Coronary artery (tissue), 2 donors: ENCODE measurements at regions not wholly inside any gene's neighbourhood (a gene's known extent, or its start where the extent isn't known, plus 50 kb on each side); places are given as distances from the start of the nearest gene placed in this dataset.
A peak's percentile ranks its signal among the peaks of the same experiment; 100 is the strongest.

Experiments used
- DNase-seq: peaks from one replicate; pipeline ENCODE4 v3.0.0-alpha.2; 2017; ENCODE audit warnings: low spot score
- H3K27ac ChIP-seq, 2 donors: fragments of 200-600 bp; sonication (generic); one replicate each; pipeline ENCODE4 v1.5.1; 2016 to 2019
- H3K4me3 ChIP-seq: fragments of 200-600 bp; sonication (generic); 2 replicates; pipeline ENCODE4 v1.5.1; 2016; ENCODE audit warnings: mild to moderate bottlenecking, moderate library complexity
- TF ChIP-seq, protein P1 (sequence below): fragments of 200-600 bp; sonication (generic); IDR thresholded peaks from one replicate; pipeline ENCODE4 v1.5.1; 2019; ENCODE audit warnings: antibody characterized with exemption

DNA sequence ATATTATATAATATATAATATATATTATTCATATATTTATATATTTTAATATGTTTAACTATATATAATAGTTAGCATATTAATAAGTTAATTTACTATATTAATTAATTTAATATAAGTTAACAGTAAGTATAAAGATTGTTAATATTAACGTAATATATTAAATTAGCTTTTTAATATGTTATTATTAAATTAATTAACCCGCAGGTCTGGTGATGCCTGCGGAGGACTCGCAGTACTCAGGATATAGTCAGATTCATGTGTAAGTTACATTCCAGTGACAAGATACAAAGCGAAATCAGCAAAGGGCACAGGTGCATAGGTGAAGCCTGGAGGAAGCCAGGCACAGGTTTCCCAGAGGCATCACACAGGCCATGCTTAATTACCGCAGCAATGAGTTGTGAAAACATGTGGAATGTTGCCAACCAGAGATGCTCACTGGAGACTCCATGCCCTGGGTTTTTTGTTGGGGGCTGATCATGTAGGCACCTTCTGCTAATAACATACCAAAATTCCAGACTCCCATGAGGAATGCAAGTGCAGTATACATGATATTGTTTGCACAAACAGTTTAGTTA lies 130.4 kb upstream of the MPHOSPH6 start:
- Histone ChIP-seq H3K4me3 (no peak overlapping the region), H3K27ac (no peak overlapping the region)
- DNase-seq = no peak
- TF ChIP-seq, protein P1, sequence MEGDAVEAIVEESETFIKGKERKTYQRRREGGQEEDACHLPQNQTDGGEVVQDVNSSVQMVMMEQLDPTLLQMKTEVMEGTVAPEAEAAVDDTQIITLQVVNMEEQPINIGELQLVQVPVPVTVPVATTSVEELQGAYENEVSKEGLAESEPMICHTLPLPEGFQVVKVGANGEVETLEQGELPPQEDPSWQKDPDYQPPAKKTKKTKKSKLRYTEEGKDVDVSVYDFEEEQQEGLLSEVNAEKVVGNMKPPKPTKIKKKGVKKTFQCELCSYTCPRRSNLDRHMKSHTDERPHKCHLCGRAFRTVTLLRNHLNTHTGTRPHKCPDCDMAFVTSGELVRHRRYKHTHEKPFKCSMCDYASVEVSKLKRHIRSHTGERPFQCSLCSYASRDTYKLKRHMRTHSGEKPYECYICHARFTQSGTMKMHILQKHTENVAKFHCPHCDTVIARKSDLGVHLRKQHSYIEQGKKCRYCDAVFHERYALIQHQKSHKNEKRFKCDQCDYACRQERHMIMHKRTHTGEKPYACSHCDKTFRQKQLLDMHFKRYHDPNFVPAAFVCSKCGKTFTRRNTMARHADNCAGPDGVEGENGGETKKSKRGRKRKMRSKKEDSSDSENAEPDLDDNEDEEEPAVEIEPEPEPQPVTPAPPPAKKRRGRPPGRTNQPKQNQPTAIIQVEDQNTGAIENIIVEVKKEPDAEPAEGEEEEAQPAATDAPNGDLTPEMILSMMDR = no peak

DNA sequence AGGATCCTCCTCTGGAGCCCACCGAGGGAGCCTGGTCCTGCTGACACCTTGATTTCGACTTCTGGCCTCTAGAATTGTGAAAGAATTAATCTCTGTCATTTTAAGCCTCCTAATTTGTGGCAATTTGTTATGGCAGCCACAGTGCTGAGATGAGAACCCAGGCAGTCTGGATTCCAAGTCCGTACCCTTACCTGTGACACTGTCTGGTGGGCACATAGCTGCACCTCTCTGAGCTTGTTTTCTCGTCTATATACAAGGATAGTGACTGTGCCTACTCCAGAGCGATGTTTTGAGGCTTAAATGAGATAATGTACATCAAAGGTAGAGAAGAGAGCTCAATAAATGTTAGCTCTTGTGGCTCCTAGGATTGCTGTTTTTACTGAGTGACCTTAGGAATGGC lies 128.4 kb upstream of the MPHOSPH6 start:
- no peak overlapping the region for H3K4me3 ChIP-seq
- TF ChIP-seq, protein P1 = no peak
- DNase-seq = no peak
- H3K27ac ChIP-seq = no peak overlapping the region

DNA sequence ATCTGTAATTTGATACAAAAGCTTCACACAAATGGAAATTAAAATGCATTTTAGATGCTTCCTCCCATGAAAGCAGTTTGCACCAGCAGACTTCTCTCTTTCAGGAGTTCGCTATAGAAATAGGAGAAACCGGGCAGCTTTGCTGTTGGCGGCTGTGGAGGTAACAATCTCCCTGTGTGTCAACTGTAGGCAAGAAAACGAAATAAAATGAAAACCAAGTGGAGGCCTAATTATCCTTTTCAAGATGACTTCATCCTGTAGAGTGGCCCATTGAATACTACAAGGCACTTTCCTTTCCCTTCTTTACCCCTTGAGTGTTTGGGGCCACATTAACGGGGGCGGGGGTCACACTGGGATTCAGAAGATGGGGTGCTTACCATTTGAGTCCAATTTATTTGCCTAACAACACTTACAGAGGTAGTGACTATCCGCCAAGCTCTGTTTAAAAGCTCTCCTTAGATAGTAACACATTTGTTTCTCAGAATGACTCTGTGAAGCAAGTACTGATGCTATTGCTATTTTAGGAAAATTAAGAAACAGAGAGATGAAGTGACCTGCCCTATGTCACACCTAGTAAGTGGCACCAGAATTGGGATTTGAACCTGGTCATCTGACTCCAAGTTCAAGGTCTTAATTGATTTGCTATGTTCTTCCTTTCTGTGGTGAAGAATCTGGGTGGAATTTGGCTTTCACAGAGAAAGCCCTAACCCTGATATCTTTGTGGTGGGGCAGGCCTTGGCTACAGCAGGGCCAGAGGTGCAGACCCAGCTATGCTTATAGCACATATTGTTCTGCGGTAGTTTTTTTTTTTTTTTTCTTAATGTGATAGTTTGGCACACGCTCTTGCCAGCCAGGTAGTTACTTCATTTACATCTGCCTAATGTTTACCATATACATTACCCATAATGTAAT lies 125.5 kb upstream of the MPHOSPH6 start:
- no peak overlapping the region for H3K4me3 ChIP-seq
- TF ChIP-seq, protein P1 = no peak
- no peak overlapping the region for H3K27ac ChIP-seq
- no peak for DNase-seq

DNA sequence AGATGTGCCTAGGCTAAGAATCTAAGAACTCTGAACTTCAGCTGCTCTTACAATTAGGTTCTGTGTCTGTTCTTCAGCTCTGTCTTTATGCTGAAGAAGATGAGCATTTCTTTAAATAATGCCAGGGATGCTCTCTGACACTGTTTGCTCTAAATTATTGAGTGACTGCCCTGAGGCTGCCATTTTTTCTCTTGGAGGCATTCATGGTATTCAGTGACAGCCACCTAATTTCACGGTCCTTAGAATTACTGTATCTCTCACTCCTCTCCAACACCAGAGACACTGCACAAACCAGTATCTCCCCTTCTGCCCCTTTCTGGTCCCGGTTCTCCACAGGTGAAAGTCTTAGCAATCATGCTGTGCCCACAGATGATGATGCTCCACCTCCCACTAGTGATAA lies 123.6 kb upstream of the MPHOSPH6 start:
- DNase-seq = no peak
- TF ChIP-seq, protein P1 = no peak
- Histone ChIP-seq H3K27ac (no peak overlapping the region), H3K4me3 (no peak overlapping the region)

DNA sequence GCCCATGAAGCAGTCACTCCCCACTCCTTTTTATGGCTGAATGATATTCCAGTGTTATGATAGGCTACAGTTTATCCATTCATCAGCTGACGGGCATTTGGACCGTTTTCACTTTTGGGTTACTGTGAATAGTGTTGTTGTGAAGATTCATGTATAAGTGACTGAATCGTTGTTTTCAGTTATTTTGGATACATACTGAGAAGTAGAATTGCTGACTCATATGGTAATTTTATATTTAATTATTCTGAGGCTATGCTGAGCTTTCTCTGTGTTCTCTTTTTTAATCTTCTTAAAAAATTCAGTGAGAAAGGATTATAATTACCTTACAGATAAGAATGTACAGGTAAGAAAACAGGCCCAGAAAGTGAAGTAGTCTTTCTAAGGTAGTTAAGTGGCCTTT lies 117.9 kb upstream of the MPHOSPH6 start:
- TF ChIP-seq, protein P1 = no peak
- H3K27ac ChIP-seq = no peak overlapping the region
- H3K4me3 ChIP-seq = no peak overlapping the region
- no peak for DNase-seq

DNA sequence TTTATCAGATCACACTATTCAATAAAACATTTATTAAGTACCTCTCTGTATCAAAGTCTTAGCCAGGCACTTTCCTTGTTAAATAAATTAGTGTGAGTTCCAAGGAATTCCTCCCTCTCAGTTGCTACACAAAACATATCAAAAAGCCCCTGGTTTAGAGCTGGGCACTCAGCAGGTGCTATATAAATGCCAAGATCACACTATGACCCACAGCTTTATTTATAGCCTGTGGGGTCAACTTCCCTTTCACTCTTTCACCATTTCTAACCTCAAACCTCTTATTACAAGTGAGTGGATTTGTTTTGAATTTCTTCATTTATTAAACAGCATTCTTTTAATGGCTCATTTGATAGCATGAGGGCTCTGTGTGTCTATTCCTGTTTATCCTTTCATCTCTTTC lies 112.6 kb upstream of the MPHOSPH6 start:
- H3K4me3 ChIP-seq = no peak overlapping the region
- TF ChIP-seq, protein P1 = no peak
- H3K27ac ChIP-seq = peak overlapping the region in 1 of 2 donors; percentile 87
- no peak for DNase-seq

DNA sequence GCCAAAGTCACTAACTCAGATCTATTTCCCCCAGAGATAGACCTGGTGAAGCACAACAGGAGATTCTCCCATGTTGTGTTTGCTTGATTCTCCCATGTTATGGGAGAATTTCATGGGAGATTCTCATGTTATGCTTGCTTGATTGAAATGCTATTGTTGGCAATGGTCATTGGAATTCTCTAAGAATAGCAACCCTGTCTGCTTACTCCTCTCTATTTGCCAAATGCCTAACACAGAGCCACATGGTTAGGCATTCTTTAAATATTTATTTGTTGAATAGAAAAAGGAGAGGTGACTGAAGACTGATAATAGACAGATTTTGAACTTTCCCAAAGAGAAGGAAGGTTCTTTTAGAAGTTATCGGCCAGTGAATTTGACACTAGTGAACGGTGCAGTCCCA lies 111.5 kb upstream of the MPHOSPH6 start:
- no peak for DNase-seq
- Histone ChIP-seq H3K27ac (peak overlapping the region; percentile 45 to 87), H3K4me3 (peak overlapping the region; percentile 41)
- TF ChIP-seq, protein P1 = no peak
